Brain pericyte (primary cell): ENCODE measurements at regions not wholly inside any gene's neighbourhood (a gene's known extent, or its start where the extent isn't known, plus 50 kb on each side); places are given as distances from the start of the nearest gene placed in this dataset.

Experiments used
- DNase-seq: peaks from one replicate; pipeline ENCODE4 v3.0.0-alpha.2; 2012; ENCODE audit warnings: low read depth, low spot score

DNA sequence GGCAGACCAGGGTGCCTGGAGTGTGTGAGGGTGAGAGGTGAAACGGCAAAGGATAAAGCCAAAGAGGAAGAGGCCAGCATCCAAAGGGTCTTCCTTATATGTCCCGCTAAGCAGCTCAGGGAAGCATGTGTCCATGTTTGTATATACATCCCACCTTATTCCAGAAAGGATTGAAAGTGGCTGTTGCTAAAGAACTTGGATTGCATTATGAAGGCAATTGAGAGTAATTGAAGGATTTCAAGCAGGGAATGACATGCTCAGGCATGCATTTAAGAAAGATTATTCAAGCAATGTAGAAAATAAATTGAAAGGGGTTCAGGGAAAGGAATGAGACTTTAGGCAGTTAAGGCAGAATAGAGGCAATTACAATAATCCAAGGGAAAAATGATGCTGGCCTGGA is 237.6 kb upstream of the SOX9 start:
- no peak for DNase-seq

DNA sequence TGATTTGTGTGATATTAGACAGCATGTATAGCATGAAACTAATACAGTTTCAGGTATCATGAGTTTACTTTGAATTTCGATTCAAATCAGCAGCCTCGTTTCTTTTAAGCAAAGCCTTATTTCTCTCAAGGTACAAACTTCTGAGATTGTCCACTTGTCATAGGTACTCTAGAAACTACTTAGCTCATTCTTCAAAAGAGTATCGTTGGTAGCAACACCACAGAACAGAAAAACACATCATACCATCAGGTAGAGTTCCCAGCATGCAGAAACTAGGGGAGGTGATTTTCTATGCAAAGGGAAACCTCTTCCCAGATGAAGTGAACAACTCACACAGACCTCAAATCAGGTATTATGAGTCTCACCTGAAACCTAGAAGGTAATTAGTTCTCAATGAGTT is 237.0 kb upstream of the SOX9 start:
- no peak for DNase-seq

DNA sequence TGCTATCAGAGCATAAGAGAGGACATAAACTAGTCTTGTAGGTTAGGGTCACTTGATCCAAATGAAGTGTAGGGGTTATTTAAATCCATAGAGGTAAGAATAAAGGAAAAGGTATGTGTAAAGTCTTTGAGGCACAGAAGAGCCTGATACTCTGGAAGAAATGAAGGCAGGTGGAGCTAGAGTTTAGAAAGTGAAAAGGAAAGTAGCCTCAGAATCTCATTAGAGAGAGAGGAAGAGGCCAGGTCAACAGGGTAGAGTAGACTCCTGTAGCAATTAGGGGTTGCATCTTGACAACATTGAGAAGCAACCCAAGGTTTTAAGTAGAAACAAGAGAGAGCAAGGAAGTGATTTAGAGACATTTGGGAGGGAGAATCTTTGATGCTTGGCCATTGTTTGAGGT is 235.2 kb upstream of the SOX9 start:
- DNase-seq = no peak

DNA sequence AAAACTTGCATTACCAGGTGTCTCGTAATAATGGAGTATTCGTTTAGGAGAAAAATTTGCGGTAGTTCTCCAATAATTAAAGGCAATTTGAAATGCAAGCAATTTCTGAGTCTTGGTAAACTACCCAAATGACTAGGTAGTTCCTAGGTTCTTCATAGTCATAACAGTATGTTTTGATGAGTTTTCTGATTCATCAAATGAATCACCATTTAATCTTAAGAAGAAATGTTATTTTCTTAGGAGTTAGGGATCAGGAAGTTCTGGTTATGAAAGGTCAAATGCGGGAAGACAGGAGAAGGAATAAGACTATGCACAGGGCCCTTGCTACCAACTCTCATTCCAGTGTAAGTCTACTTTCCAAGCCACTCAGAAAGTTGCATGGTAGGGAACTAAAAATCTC is 221.5 kb upstream of the SOX9 start:
- no peak for DNase-seq

DNA sequence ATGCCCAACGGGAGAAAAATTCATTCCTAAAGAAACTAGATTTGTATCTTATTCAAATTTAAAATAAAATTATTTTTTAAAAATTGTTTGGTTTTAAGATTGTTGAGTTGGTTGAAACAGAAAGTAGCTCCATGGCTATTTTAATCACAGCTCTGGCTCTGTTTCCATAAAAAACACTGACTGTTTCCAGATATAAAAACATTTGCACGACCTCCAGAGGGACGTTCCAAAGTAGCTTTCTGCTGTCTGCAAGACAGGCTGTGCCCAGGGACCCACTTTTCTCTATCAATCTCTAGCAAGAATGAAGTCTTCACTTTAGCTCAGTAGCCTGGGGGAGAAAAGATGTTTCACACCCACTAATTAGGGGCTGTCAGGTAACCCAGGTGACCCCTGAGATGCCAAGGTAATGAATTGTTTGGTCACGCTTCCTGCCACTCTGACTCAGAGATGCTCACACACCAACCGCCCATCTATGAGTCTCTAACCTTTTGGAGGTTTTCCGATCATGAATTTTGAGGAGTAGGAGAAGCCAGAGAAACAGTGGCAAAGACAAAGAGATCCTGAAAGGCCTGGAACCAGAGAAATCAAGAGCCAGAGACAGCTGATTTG is 220.1 kb upstream of the SOX9 start:
- DNase-seq = no peak

DNA sequence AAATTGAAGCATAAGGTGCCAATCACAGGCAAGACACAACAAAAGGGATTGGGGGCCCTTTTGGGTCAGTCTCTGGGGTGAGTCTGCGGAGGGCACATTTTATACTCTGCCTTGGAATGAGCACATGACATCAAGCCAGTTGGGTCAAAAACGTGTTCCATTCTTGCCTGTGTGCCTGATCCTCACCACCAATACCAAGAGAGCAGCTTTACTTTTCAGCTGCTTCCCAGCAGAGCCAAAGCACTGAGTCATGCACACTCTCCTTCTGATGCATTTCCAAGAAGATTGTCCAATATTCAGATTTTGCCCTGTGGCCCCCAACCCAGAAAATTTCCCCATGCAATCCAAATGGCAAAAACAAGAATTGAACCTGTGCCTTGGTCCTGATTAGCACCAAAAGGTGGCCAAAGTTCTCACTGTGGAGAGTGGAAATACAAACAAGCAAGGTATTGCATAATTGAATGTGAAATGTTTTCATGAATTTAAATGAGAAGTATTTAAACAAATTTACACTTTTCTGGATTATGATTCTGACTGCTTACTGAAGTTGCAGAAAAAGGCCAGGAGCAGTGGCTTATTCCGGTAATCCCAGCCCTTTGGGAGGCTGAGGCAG is 217.8 kb upstream of the SOX9 start:
- DNase-seq = no peak

DNA sequence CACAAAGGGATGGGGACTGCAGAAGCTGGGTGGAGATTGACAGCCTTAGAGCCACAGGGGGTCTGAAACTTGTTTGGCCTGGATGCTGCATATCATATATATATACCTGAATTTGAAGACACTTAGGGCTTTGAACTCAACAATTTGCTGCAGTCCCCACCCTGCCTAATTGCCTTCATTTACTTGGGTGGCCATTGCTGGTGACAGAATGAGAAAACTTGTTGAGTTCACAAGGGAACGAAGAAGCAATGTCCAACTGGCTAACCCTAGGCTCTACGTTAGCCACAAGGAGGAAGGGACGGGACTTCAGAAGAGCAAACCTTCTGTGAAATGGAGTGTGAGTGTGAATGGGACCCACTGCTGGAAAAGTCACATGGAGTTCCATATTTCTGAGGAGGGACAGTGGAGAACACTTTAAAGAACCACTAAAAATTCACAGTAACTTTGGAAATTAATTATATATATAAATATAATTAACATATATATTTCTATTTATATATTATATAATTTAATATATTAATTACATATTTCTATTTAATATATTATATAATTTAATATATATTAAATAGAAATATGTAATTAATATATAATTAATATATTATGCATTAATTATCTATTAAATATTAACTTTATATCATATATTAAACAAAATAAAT is 215.3 kb upstream of the SOX9 start:
- DNase-seq = no peak

DNA sequence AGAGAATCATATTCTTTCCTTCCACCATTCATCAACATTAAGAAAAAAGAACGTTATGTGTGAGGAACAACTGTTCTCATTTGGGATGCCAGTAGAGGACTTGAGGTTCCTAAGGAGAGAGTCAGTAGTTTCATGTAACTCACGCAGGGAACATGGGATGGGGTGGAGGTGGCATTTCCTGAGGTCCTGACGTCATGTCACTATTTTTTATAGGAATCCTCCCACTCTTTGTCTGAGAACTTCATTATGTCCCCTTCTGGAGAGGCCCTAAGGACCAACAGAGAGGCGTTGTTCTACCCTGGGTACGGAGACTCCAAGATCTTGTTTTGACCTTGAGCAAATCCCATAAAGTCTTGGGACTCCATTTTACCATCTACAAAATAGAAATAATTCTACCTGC is 211.7 kb upstream of the SOX9 start:
- no peak for DNase-seq

DNA sequence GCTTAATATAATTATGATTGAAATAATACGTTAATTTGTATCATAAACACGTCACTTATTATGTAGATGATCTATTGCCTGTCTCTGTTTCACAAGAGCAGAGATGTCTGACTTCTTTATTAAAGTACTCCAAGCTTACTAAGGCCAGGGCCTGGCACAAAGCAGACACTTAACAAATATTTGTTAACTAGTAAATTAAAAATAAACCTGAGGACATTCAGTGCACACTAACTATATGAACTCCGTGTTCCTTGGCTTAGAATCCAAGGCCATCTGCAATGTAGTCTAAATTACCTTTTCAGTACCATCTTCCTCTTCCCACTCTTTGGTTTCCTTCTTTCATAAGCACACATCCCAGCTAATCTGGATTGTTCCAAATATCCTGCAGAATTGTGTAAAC is 210.8 kb upstream of the SOX9 start:
- DNase-seq = no peak

DNA sequence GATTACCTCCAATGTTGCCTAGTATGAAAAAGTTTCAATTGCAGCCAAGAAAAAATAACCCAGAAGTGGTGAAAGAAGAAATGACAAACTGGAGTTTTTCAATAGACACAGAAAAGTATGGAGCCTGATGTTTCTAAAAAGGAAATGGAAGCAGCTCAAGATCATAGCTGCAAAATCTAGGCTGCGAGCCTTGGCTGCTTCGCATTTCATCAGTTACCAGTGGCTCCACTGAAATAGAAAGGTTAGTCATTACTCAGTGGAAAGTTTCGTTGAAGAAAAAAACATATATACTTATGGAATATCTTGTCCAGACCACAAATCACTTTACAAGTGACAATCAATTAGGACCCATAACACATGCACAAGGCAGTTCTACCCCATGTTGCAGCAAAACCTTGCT is 206.8 kb upstream of the SOX9 start:
- DNase-seq = no peak

DNA sequence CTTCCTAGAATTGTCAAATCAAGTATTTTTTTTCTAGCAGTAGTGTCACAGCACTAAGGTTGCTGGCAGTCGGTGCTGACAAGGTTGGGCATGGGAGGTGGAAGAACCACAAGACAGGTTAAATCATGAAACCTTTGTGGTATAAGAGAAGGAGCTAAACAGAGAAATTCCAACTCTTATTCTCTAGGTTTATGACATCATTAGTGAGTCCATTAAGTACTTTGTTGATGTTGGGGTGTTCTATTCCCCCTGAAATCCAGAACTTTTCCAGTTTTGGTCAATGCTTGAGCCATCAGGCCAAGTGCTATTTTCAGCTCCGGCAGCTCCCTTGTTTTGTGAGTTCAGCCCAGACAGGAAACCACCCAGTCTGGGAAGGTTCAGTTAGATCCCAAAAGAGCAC is 206.0 kb upstream of the SOX9 start:
- no peak for DNase-seq

DNA sequence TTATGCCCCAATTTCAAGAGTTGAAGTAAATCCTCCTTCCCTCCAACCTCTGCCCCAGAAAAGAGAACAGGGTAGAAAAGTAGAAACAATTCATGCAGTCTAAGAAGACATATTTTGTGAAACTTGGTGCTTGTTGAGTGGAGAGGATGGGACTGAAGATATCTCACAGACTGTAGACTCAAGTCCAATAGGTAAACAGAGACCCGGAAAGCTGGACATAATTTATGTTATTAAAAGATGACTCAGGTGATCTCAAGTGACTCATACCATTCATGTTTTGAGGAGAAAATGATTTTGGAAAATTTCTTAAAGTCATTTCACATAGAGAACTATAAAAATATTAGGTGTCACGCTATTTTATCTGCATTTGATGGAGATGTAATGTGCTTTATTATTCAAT is 203.1 kb upstream of the SOX9 start:
- DNase-seq = no peak

DNA sequence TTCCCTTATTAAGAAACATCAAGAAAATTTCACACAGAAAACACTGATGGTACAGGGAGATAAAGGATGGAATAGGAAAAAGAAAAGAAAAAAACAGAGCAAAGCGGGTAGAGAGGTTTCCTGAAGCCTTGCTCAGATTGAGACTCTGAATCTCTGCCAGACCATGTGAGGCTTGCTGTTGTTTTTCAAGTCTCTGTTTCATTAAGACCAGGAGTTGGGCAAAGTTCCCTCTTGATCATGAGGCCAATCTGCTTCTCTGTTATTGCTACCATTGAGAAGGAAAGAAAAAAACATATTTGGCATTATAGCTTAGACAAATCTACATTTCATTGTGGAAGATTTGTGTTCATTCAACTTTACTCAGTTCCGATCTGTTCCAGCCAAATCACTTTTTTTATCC is 201.6 kb upstream of the SOX9 start:
- DNase-seq = no peak

DNA sequence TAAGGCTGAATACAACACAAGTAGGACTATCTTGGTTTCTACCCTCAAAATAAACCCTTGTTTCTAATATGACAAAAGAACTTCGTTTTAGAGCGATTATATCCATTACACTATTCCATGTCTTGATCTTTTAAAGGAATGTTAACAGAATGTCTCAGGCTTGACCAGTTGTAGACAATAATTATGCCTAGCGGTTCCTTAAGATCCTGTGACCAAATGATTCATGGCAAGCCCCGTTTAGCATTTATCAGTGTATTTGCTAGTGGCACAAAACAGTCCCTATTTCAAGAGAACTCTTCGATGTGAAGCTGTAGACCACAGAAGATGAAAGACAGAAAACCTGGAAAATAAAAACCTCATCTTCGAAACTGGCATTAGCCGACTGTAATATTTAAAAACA is 200.9 kb upstream of the SOX9 start:
- no peak for DNase-seq

DNA sequence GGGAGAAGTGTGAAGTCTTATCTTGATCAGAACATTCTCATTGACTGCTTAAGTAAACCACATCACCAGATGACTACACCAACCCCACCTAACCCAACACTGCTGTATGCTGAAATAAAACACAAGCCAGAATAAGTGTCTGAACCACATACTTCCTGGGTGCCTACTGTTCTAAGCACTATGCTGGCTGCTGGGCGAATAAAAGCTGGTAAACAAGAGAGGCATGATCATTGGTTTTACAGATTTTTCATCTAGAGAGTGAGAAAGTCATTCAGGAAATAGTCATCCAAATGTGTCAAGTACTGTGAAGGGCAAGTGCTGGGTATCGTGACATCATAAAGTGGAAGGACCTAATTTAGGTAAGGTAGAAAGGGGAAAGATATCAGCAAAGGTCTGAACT is 199.0 kb upstream of the SOX9 start:
- no peak for DNase-seq

DNA sequence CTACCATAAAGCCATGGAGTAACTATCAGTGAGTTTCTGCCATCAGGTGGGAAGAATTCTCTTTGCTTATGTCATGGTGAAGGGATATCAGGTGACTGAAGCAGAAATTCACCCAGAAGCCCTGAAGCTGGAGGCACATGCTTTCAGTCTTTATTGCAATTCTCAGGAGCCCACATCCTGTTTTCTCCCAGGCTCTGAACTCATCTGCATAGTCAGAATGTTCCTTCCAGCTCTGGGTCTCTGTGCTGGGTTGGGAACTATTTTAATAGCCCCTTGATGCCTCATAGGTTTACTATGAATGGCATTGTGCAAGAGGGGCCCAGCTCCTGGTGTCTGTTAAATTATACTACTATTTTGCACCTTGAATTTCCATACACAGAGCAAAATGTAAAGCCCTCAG is 198.4 kb upstream of the SOX9 start:
- DNase-seq = no peak

DNA sequence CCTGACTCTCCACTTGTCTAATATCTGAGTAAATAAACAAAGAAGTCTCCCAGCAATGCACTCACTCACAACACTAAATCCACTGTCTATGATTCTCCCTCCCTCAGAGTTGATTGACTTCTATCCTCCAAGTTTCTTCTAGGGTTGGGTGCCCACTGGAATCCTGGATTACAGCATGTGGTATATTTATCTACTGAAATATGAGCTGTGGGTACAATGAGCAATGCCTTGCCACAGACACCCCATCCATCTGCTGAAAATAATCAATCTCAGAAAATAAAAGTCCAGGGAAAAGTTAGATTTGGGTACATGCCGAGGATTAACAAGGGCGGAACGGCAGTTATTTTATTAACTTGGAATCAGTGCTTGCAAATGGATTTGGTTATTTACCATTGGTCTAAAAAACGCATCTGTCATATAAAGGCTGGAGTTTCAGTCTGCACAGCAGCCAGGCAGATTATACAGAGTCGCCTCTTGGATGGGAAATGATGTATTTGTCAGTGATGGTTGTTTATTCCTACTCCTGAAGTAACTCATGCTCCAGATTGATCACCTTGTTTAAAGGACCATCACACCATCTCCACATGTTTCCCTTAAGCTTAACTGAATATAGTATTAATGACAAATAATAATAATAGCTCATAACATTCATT is 193.9 kb upstream of the SOX9 start:
- no peak for DNase-seq

DNA sequence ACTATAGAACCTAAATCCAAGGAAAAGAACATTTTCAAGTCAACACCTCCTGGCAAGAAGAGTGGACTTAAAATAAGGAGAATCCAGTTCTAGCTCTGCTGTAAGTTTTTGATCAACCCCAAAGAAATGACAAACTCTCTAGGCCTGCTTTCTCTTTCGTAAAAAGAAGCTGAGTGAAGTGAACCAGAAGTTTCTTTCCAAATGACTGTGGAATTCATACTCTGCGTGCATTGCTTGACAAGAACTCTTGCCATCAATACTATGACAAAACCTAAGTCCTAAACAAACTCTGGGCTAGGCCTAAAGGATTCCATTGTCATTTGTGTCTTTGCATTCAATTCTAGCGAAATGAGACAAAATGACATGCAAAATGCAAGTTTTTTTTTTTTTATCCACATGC is 187.5 kb upstream of the SOX9 start:
- DNase-seq = no peak

DNA sequence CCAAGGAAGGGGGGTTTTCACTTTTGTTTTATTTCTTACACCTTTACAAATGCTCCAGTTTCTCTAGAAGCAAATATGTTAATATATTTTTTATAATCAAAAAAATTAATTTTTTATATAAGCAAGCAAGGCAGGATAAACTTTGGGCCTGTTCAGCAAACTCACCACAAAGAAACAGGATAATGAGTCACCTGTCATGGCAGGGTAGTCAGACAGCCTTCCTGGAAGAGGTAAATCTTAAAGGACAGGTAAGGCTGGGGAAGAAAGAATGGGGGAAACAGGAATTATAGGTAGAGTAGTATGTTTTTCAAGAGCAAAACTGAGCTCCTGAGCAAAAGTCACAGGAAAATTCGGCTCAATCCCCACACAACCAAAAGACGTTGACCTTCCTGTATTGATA is 186.3 kb upstream of the SOX9 start:
- DNase-seq = no peak

DNA sequence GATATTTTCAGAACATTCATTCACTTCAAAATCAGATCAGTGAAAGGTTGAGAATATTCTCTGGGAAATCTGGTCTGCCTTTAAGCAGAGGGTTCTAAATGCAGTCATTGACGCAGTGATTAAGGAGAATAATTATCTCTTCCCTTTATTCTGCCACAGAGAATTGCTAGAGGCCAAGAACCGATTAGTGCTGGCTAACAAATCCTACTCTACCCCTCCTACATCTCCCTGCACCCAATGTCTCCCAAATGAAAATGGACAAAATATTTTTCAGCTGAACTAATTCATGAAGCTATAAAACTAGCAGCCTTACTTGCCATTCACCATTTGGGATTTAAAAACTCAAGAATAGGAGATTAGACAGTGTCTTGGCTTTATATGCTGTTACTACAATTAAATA is 185.5 kb upstream of the SOX9 start:
- no peak for DNase-seq

DNA sequence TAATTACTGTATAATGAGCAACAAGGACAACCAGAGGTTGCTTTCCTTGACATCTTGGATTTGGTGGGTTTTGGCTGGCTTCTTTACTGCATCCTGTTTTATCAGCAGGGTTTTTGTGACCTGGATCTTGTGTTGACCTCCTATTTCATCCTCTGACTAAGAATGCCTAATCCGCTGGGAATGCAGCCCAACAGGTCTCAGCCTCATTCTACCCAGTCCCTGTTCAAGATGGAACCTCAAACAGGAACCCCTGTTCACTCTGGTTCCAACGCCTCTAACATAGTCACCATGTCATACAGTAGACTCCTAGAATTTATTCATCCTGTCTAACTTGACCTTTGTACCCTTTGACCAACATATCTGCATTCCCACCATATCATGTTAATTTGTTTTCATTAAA is 183.8 kb upstream of the SOX9 start:
- DNase-seq = no peak

DNA sequence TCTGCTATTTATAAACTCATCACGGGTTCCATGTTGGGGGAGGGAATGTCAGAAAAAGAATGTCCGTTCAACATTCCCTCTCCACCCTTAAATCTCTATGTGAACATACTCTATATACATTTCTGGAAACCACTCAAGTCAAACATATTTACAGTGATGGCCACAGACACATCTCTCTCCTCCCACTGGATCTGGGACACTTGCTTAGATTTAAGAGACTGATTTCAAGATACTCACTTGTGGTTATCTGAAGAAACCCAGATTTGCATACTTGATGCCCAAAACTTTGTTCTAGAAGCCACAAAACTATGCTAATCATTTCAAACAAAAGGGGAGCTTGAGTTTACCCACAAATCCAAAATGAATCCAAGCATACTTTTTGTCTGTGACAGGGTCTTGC is 182.9 kb upstream of the SOX9 start:
- no peak for DNase-seq

DNA sequence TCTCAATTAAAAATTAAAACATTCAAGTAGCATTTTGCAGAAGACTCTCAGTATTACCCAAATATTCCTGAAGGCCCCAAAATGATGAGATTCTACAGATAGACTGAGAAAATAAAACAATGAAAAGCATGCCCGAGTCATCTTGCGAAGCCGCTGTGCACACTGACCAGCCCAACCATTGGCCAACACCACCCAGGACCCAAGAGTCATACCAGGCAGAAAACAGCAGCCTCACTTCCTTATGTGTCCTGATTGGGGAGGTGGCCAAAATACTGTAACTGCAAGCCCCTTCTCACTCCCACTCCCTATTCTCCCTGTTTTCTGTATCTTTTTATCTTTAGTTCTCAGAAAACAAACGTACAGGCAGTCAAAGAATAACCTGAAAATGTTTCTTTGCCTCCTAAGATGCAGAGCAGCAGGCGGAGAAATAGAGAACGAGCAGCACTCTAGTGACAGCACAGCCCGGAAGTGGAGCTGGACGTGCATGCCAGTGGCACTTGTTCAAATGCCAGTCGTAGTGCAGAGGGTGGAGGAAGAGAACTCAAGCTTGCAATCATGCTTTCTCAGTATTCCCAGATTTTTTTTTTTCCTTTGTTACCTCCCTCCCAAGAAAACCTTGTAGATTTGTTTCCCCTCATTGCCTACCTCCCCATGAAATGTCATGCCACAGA is 182.3 kb upstream of the SOX9 start:
- DNase-seq = no peak
